Suppressor macrophage treated with lipopolysaccharide for 1 hour (primary cell): ENCODE measurements at regions not wholly inside any gene's neighbourhood (a gene's known extent, or its start where the extent isn't known, plus 50 kb on each side); places are given as distances from the start of the nearest gene placed in this dataset.
A peak's percentile ranks its signal among the peaks of the same experiment; 100 is the strongest.
"Not testable (repeated sequence)": the region's sequence is repeated elsewhere in the genome, so short reads cannot be mapped to it uniquely, and the experiment has no call there.

ENCODE experiments used
- DNase-seq, 3 donors: peaks; one replicate each; pipeline ENCODE4 v3.0.0-alpha.2; 2020 to 2022

DNA sequence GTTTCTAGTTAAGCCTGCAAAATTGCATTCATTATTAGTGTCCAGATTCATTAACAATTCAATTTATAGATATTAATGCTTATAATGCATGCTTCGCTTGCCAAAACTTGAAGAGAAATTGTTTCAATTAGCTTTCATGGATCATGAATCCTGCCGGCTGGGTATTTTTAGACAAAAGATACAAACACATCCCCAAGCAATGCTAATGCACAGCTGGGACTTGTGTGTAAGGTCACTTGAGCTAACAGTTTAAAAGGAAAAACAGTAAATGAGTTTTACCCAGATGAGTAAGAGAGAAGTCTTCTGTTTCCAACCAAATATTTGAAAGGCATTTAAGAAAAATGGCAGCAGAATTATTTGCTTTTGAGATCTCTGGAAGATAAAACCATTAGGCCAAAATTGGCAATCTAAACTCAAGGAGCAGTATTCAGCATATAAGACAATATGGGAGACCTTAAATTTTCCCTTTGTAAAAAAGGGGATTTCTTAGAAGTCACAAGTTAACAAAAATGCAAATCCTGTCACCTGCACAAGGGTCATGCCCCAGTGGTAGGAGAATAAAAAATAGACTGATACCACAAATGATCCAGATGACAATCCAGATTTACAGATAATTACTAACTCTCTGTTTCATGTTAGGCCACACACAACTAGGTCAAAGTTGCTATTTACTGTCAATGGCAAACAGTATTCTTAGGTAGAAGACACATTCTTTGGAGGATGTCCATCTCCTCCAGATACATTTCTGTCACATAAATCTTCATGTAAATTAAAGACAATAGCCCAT lies 418.4 kb upstream of the PMFBP1 start:
- DNase-seq: no peak

GRCh38 chr16:72588551-72588950 lies 416.6 kb upstream of the PMFBP1 start:
- no peak for DNase-seq

DNA sequence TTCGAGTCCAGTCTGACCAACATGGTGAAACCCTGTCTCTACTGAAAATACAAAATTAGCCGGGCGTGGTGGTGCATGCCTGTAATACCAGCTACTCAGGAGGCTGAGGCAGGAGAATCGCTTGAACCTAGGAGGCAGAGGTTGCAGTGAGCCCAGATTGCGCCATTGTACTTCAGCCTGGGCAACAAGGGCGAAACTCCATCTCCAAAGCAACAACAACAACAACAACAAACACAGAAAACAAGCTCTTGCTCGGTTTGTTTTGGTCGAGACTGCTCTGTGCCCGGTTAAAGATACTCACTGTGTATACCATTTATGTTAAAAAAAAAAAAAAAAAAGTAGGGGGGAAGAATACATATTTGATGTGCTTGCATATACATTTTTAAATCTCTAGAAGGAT lies 406.1 kb upstream of the PMFBP1 start:
- not testable (repeated sequence) for DNase-seq

- no peak for DNase-seq
These were observed 404.2 kb upstream of the PMFBP1 start for GRCh38 chr16:72576189-72576588.

DNA sequence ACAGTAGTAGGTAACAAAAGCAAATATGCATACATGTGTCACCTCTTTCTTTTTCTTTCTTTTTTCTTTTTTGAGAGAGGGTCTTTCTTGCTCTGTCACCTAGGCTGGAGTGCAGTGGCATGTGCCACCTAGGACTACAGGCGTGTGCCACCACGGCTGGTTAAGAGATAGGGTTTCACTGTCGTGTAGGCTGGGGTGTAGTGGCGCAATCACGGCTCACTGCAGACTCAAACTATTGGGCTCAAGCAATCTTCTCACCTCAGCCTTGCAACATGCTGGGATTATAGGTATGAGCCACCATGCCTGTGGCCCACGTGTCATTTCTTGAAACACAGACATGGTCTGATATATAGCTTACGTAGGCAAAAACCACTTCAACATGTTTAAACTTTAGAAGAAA lies 397.7 kb upstream of the PMFBP1 start:
- no peak for DNase-seq

DNA sequence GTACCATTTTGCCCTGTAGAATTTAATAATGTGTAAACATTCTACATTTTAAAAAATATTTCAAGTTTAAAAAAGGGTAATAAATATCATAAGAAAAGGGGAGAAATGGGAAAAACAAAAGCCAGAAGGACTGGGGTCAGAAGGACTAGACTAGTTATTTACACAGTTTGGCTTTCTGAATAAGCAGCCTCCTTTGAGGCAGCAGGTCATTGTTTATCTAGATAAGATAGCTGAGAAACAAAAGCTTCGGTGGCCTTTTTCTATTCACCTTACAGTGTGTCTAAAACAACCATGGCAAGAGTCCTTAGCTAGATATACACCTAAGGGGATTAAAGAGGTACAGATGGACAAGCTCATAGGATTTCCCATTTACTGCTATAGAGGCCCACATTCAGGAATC lies 396.5 kb upstream of the PMFBP1 start:
- no peak for DNase-seq

DNA sequence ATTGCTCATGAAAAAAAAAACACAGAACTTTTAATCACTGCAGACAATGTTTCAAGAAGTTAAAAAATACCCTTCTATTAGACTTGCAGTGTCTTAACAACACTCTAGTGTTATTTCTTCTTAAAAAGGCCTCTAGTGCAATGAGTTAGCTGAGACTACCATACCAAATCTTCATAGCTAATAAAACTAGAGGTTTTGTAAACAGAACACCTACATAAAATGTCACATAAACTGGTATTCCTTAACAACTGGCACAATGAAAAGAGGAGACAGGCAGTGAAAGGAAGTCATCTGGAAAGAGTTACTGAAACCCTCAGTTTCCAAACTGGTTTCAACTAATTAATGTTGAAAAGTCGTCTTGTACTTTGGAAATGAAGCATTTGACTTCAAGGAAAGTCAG lies 394.2 kb upstream of the PMFBP1 start:
- DNase-seq: no peak

GRCh38 chr16:72565106-72565505 lies 393.2 kb upstream of the PMFBP1 start:
- no peak for DNase-seq

DNA sequence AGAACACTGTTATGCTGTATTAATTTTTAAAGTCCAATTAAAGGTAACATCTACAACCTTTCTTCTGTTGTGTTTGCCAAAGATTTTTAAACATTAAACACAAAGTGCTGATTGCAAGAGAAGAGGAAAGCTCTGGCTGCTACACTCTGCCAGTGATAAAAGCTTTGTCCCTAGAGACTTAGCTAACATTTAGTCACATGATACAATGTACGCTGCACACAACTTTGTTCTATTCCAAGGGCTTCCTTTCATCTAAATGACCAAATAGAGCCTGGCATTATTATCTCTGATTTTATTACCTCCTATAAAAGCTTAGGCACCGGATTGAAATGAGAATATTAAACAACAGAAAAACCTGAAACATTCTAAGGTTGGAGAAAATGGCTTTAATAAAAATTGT lies 388.7 kb upstream of the PMFBP1 start:
- DNase-seq: no peak

DNA sequence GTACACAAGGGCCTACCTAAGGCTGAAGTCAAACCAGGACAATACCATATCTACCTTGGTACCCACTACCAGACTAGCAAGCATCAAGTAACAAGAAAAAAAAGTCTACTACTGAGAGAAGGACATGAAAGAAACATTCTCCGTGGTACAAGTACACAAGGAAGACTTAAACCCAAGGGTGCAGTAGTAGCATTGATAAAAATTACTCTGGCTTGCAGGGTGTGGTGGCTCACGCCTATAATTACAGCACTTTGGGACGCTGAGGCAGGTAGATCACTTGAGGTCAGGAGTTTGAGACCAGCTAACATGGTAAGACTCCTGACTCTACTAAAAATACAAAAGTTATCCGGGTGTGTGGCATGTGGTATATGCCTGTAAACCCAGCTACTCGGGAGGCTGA lies 386.5 kb upstream of the PMFBP1 start:
- DNase-seq: no peak

- DNase-seq: no peak
These were observed 383.0 kb upstream of the PMFBP1 start for GRCh38 chr16:72554935-72555334.

- DNase-seq: no peak
These were observed 380.7 kb upstream of the PMFBP1 start for GRCh38 chr16:72552654-72553053.

DNA sequence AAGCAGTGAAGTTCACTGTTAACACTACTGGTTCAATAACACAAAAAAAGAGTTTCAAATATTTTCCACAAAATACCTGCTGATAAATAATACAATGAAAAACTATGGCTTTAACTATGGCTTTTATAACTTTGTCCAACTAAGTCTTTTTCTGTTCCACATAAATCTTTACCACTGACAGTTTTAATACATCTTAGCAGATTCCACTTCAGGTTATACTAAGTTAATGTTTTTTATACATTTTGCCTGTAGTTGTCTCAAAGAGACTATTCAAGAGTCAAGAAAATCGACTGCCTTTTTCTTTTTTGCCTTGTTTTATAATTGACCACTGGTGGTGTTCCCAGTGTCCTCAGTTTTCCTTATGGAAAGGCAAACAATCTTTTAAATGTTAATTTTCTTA lies 379.7 kb upstream of the PMFBP1 start:
- no peak for DNase-seq

DNA sequence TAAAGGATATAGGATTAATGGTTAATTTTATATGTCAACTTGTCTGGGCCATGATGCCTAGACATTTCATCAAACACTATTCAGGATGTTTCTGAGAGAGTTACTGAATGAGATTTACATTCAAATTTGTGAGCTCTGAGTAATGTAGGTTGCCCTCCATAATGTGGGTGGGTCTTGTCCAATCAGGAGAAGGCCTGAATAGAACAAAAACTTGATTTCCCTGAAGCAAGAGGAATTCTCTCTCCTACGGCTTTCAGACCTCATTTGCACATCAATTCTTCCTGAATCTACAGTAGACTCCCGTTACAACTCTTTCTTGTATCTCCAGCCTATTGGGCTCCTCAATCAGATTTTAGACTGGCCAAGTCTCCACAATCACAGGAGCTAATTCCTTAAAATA lies 377.9 kb upstream of the PMFBP1 start:
- DNase-seq: no peak

DNA sequence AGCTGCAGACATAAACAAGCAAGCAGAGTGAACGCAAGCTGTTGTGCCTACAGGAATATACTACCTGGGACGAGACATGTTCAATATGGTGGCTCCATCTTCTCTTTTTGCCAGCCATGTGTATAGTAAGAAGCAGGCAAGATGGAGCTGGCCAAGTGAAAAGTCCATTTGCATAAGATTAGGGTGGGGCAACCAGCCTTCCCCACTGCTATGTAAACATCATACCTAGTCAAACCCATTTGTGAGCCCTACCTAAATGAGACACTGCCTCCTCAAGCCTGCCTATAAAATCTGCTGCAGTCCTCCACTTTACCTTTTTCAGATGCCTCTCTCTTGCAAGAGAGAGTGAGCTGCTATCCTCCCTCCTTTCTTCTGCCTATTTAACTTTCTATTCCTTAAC lies 370.1 kb upstream of the PMFBP1 start:
- DNase-seq: no peak

DNA sequence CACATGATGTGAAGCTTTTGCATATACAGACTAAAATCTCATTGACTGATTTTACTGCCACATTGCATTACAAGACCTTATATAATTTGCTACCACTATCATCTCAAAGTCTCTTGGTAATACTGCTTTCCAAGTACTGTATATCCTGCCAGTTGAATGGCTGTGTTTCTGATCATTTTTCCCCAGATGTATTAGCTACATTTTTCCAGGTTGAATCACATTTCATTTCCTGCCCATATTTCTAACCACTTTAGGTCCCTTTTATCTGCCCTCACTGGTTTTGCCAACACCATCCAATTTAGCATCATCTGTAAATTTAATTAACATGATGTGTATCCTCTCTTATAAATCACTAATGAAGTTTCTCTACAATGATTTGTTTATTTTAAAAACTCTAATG lies 365.7 kb upstream of the PMFBP1 start:
- no peak for DNase-seq

- DNase-seq: no peak
These were observed 364.9 kb upstream of the PMFBP1 start for GRCh38 chr16:72536723-72537435.

DNA sequence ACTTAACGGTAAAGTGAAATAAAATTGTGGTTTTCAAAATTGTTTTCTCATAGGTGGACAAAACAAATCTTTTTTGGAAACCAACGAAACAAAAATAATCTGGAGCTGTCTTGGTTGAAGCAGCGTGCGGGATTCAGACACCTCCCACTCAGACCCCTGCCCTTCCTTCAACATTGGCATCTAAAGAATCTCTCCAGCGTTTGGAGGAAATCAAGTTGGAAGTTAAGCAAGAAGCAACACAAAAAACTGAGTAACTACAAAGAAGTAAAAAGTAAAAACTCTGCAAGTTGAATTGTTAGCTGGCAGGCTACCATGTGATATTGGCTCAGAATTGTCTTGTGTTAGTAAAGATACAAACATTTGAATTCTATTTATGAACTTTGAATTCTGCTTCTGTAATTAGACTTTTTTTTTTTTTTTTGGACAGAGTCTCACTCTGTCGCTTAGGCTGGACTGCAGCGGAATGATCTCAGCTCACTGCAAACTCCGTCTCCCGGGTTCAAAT lies 361.0 kb upstream of the PMFBP1 start:
- no peak for DNase-seq

- DNase-seq: peak; percentile 59 to 73 (median 68)
These were observed 358.5 kb upstream of the PMFBP1 start for GRCh38 chr16:72530434-72530833.

- no peak for DNase-seq
These were observed 351.1 kb upstream of the PMFBP1 start for GRCh38 chr16:72523087-72523486.

GRCh38 chr16:72517154-72517553 lies 345.2 kb upstream of the PMFBP1 start:
- DNase-seq: no peak

DNA sequence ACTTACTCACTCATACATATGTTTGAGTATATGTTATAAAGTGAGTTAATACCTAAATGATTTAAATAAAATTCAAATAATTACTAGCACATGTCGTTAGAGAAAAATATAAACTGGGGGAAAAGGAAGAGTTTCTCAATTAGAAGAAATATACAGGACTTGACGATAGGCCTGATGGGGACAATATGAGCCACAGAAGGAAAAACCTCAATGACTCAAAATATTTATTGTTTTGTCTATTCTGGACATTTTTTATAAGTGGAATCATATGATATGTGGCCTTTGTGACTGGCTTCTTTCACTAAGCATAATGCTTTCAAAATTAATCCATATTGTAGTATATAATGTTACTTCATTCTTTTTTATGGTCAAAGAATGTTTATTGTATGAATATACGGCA lies 339.2 kb upstream of the PMFBP1 start:
- DNase-seq: no peak

GRCh38 chr16:72508191-72508590 lies 336.2 kb upstream of the PMFBP1 start:
- no peak for DNase-seq

DNA sequence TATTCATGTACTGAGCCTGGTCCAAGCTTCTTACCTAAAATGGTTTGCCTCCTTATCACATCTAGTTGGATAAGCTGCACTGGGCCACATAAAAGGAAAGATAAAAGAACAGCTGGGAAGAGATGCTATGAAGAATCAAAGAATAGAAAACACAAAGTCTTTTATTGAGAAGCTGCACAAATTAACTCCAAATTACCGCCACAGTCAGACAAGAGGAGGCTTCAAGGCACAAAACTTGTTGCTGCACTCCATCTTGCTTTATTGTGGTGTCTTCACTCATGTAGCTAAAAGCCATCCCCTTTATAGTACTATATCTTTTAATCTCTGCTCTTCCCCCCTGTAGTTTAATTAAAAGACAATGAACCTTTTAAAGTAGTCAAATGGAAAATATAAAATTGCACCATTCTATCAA lies 330.6 kb upstream of the PMFBP1 start:
- DNase-seq: no peak
